LNCAP (cell line): ENCODE measurements at regions not wholly inside any gene's neighbourhood (a gene's known extent, or its start where the extent isn't known, plus 50 kb on each side); places are given as distances from the start of the nearest gene placed in this dataset.

Source experiments
- TF ChIP-seq, protein P1 (sequence below): fragments of 450-650 bp; IDR thresholded peaks from 2 replicates; pipeline ENCODE4 v1.5.1; 2017; ENCODE audit warnings: mild to moderate bottlenecking

DNA sequence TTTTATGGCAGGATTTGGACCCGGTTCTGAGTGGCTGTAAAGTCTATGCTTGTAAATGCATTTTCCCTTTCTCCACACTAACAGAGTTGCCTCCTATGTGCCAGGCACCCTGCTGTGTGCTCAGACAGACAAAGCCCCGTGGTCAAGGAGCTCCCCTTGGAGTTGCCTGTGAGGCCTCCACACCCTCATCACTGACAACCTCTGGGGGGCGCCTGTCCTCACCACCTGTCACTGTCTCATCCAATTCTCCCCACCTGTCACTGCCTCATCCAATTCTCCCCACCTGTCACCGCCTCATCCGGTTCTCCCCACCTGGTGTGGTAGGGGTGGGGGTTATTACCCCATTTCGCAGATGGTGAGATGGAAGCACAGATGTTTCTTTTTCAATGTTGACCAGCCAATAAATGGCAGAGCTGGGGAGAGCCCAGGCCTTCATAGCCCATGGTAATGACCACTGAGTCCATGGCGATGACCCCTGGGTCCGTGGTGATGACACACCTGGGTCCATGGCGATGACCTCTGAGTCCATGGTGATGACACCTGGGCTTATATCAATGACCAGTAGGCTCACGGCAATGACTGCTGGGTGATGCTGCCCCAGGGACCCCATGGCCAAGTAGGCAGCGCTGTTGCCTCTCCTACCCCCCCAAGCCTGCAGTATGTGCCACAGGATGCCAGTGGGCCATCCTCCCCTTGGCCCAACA is 150.1 kb downstream of the IRF8 start:
- TF ChIP-seq, protein P1, sequence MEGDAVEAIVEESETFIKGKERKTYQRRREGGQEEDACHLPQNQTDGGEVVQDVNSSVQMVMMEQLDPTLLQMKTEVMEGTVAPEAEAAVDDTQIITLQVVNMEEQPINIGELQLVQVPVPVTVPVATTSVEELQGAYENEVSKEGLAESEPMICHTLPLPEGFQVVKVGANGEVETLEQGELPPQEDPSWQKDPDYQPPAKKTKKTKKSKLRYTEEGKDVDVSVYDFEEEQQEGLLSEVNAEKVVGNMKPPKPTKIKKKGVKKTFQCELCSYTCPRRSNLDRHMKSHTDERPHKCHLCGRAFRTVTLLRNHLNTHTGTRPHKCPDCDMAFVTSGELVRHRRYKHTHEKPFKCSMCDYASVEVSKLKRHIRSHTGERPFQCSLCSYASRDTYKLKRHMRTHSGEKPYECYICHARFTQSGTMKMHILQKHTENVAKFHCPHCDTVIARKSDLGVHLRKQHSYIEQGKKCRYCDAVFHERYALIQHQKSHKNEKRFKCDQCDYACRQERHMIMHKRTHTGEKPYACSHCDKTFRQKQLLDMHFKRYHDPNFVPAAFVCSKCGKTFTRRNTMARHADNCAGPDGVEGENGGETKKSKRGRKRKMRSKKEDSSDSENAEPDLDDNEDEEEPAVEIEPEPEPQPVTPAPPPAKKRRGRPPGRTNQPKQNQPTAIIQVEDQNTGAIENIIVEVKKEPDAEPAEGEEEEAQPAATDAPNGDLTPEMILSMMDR: no peak

DNA sequence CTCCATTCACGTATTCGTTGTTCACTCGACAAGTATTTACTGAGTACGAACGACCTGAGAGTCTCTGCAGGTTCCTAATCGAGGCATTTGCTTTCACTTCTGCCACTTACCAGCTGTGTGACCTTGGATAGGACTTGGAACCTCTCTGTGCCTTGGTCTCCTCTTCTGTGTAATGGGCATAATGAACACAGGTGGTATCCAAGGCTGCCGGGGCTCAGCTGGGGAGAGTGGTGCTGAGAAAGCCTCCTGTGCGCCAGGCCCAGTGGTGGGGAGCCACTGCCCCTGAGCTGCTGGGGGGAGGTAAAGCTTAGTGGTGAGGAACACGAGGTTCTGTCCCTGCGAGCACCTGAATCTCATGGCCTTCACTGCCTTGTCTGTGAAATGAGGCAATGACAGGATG is 150.7 kb downstream of the IRF8 start:
- TF ChIP-seq, protein P1: no peak

DNA sequence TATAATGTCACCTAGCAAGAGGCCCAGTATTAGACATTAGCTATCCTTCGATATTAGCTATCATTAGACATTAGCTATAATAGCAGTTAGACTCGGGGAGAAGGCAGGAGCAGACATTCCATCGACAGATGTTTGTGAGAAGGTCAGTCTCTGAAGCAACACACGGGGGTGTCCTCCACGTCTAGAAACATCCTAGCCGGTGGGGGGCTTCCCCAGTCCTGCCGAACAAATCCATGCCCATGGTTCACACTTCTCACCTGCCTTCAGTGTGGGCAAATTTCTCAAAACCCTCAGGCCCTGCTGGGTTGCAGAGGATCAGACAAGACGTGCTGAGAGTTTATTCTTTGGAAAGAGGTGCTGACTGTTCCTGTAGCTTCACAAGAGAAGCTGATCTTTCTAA is 151.1 kb downstream of the IRF8 start:
- TF ChIP-seq, protein P1: no peak

DNA sequence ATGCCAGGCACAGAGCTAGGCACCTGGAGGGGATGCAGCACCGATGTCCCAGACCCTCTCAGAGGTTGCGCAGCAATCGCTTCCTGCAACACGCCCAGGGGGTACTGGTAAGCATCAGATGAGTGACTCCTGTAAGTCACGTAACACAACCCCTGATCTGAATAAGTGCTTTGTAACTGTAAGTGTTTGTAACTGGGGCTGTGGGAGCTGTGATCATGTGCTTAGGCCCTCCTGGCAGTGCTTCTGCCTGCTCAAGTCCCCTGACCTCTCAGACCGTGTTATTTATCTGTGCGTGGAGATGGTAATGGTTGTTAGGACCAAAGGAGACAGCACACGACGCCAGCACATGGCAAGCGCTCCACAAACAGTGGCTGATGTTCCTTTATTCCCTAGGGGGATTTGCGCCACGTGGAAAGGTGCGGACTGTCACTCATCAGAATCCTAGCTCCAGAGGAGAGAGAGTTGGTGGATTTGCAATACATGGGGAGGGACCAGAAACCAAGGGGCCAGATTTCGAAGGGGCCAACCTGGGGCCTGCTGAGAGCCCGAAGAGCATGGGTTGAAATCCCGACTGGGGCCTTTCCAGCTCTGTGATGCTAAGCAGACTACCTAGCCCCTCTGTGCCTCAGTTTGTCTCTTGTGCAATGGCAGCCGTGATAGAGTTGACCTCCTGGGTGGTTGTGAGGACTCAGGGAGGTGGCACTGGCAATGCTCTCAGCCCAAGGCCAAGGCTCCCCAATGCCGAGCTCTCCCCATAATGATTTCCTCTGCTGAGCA is 151.8 kb downstream of the IRF8 start:
- TF ChIP-seq, protein P1: no peak

DNA sequence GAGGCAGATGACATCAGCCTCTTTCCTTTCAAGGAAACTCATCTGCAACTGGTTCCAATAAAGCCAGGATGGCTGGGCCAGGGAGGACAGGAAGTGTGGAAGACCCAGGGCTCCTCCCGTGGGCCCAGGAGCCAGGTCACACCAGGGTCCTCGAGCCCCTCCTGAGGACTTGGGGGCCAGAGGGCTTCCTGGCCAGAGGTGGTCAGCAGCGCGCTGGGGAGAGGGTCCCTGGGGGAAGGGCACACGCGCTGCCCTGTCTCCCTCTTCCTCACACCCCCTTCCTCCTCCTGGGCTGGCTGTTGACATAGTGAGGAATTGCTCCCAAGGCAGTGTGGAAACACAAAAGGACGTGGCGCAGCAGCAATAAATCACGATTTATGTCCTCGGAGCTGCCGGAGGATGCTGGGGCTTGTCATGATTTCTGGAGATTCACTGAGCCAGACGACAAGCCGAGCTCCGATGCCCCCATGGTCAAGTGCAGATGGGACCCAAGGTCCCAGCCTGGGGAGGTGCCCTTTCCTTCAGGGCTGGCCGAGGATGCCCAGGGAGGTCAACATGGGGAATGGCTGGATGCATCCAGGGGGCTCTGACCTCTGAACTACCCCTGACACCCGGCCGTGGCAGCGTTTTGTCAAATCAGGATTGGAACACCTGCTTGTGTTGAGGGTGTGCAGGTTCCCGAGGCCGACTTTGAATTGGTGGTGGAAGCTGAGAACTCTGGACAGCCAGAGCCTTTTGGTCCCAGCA is 152.6 kb downstream of the IRF8 start:
- TF ChIP-seq, protein P1: no peak

DNA sequence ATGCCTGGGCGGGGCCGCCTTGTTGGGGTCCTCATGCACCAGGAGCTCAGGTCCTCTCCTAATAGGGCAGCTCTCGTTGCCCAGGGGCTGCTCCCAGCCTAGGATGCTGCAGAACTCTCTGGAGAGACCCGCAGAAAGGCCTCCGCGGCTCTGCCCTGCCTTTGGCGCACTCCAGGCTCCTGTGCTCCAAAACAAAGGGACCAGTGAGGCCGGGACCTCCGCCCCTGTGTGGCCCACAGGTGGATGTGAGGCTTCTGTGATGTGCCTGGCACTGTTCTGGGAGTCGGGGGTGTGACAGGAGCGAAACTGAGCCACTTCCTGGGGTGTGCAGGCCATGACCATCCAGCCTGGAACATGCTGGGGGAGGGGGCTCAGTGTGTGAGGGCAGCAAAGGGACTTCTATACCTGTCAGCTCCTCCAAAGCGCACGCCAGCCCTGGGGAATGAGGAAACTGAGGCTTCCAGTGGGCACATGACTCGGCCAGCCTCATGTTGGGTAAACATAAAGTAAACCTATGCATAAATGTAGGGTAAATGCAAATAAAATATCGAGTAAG is 153.2 kb downstream of the IRF8 start:
- TF ChIP-seq, protein P1: no peak

DNA sequence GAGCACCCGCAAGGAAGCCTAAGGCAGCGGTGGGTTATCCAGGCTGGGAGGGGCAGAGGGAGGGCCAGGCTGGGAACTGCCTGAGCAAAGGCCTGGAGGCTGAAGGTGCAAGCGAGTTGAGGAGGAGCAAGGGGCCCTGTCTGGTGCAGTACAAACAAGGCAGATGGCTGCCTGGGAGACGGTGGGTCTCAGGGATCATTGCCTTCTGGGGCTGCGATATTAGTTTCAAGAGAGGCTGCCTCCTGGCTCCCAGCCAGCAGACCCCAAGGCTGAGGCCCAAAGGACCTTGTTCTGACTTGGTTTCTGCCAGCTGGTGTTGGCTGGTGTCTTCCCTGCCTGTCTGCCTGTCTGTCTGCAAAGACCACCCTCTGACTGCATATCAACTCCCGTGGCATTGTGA is 154.0 kb downstream of the IRF8 start:
- TF ChIP-seq, protein P1: no peak
